Endothelial cell of umbilical vein (primary cell): ENCODE measurements at regions not wholly inside any gene's neighbourhood (a gene's known extent, or its start where the extent isn't known, plus 50 kb on each side); places are given as distances from the start of the nearest gene placed in this dataset.

ENCODE experiments used
- EZH2 ChIP-seq: IDR thresholded peaks from 2 replicates; pipeline ENCODE4 v1.6.1; 2012; ENCODE audit warnings: borderline replicate concordance, low read depth, mild to moderate bottlenecking, moderate library complexity, low read length, inconsistent platforms; ENCODE audit not compliant: severe bottlenecking
- POLR2A ChIP-seq: IDR thresholded peaks from 2 replicates; pipeline ENCODE4 v1.6.1; 2012; ENCODE audit warnings: low read depth, mild to moderate bottlenecking, control low read depth, low read length
- POLR2AphosphoS5 ChIP-seq: IDR thresholded peaks from 2 replicates; pipeline ENCODE4 v1.6.1; 2012; ENCODE audit warnings: low read depth, mild to moderate bottlenecking, control low read depth, low read length, moderate library complexity; ENCODE audit not compliant: insufficient read depth
- TF ChIP-seq, protein P1 (sequence below), 2 donors: IDR thresholded peaks; 1 replicate in 1 of 2; 2 replicates in 1 of 2; pipeline ENCODE4 v1.5.1; 2011; ENCODE audit warnings: low read length in 2 of 2, mild to moderate bottlenecking in 2 of 2, moderate library complexity in 2 of 2, control low read depth in 1 of 2, inconsistent platforms in 1 of 2, low read depth in 1 of 2; ENCODE audit not compliant: insufficient read depth in 1 of 2; ENCODE audit errors: extremely low read depth in 1 of 2

DNA sequence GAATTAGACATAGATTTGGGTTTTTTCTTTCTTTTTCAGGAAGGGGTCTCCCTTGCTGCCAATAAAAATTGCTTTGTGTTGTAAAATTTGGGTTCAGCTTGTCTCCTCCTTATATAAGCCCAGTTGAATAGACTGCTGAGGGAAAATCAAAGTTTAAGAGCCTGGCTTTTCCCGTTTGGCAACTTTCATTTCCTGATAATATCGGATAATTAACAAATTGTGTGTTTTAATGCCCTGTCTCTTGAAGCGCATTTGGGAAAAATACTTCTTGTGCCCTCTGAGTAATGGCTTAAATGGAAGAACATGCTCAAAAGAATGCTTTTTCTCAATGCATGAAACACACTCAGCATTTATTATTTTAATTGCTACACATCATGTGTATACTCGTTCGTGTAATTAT, 198.0 kb upstream of the DCN start:
- TF ChIP-seq POLR2A (no peak), EZH2 (no peak), POLR2AphosphoS5 (no peak)
- TF ChIP-seq, protein P1, sequence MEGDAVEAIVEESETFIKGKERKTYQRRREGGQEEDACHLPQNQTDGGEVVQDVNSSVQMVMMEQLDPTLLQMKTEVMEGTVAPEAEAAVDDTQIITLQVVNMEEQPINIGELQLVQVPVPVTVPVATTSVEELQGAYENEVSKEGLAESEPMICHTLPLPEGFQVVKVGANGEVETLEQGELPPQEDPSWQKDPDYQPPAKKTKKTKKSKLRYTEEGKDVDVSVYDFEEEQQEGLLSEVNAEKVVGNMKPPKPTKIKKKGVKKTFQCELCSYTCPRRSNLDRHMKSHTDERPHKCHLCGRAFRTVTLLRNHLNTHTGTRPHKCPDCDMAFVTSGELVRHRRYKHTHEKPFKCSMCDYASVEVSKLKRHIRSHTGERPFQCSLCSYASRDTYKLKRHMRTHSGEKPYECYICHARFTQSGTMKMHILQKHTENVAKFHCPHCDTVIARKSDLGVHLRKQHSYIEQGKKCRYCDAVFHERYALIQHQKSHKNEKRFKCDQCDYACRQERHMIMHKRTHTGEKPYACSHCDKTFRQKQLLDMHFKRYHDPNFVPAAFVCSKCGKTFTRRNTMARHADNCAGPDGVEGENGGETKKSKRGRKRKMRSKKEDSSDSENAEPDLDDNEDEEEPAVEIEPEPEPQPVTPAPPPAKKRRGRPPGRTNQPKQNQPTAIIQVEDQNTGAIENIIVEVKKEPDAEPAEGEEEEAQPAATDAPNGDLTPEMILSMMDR (IDR thresholded peaks at IDR 0.05; ENCODE audit: extremely low read depth in 1 of 2, insufficient read depth in 1 of 2, low read depth in 1 of 2, low read length in 2 of 2): no peak
